Lung (tissue), 11 donors: ENCODE measurements at regions not wholly inside any gene's neighbourhood (a gene's known extent, or its start where the extent isn't known, plus 50 kb on each side); places are given as distances from the start of the nearest gene placed in this dataset.
"Not testable (repeated sequence)": the region's sequence is repeated elsewhere in the genome, so short reads cannot be mapped to it uniquely, and the experiment has no call there.

Source experiments
- ATAC-seq: fragments of 200-7000 bp; cut with Tn5 transposase; one replicate; pipeline ENCODE4 v1.9.1; 2020; ENCODE audit warnings: moderate number of reproducible peaks; ENCODE audit not compliant: insufficient read depth, low FRiP score
- DNase-seq, 3 donors: peaks; one replicate each; pipeline ENCODE4 v3.0.0-alpha.2; 2013 to 2017
- H3K27ac ChIP-seq, 2 donors: one replicate each; pipeline ENCODE4 v1.5.1; 2013; ENCODE audit warnings: mild to moderate bottlenecking in 2 of 2, moderate library complexity in 2 of 2, control low read depth in 1 of 2, inconsistent platforms in 1 of 2, low read depth in 1 of 2, low read length in 1 of 2
- H3K27me3 ChIP-seq, 3 donors: one replicate each; pipeline ENCODE4 v1.5.1; 2013; ENCODE audit warnings: low read length in 2 of 3; ENCODE audit not compliant: control insufficient read depth in 3 of 3, insufficient read depth in 3 of 3
- H3K36me3 ChIP-seq, 4 donors: one replicate each; pipeline ENCODE4 v1.5.1; 2013; ENCODE audit warnings: low read length in 4 of 4, mild to moderate bottlenecking in 1 of 4, moderate library complexity in 1 of 4; ENCODE audit not compliant: control insufficient read depth in 4 of 4, insufficient read depth in 4 of 4
- H3K4me1 ChIP-seq, 5 donors: one replicate each; pipeline ENCODE4 v1.5.1; 2013; ENCODE audit warnings: low read length in 5 of 5, mild to moderate bottlenecking in 2 of 5, moderate library complexity in 1 of 5; ENCODE audit not compliant: control insufficient read depth in 5 of 5, insufficient read depth in 5 of 5
- H3K4me3 ChIP-seq: one replicate; pipeline ENCODE4 v1.5.1; 2013; ENCODE audit warnings: mild to moderate bottlenecking, control low read depth, moderate library complexity
- H3K9ac ChIP-seq, 2 donors: one replicate each; pipeline ENCODE4 v1.5.1; 2013; ENCODE audit warnings: low read length in 2 of 2, control low read depth in 1 of 2; ENCODE audit not compliant: insufficient read depth in 1 of 2
- H3K9me3 ChIP-seq, 4 donors: one replicate each; pipeline ENCODE4 v1.5.1; 2013; ENCODE audit warnings: low read length in 3 of 4, mild to moderate bottlenecking in 1 of 4, moderate library complexity in 1 of 4; ENCODE audit not compliant: control insufficient read depth in 4 of 4, insufficient read depth in 3 of 4
- CTCF ChIP-seq: IDR thresholded peaks from 2 replicates; pipeline ENCODE4 v1.5.1; 2012; ENCODE audit warnings: mild to moderate bottlenecking; ENCODE audit errors: control extremely low read depth, extremely low read depth
- WGBS, 2 donors: extraction: QIAGEN DNeasy Blood & Tissue Kit; methylation state at CpG; one replicate each; pipeline ENCODE4 v1.1.7; 2013; 5-methylcytosine and 5-hydroxymethylcytosine counted together
- donor health status: control.
- donor health status: control.
- donor health status: Bipolar disorder and iron deficiency.
- donor health status: healthy.
- donor health status: DM: yes; HTN: yes; CAD: no.

GRCh38 chr5:120942596-120943350, 478.7 kb downstream of the PRR16 start:
- H3K4me3 ChIP-seq: no peak overlapping the region
- TF ChIP-seq CTCF: no peak
- H3K27me3 ChIP-seq: no peaks in the 10 kb centered on the region
- peaks cover 0 to 10% (median 0%) of the 10 kb centered on the region in 5 donors for H3K4me1 ChIP-seq
- DNase-seq: peak; percentile 25 to 86 (median 77)
- H3K36me3 ChIP-seq: no peaks in the 10 kb centered on the region
- no peaks in the 10 kb centered on the region for H3K9me3 ChIP-seq
- ATAC-seq: no peak
- 75 to 81% methylated on average over 8 of the region's 8 CpGs for WGBS, 2 donors
- H3K27ac ChIP-seq: no peak overlapping the region
- H3K9ac ChIP-seq: no peak overlapping the region

DNA sequence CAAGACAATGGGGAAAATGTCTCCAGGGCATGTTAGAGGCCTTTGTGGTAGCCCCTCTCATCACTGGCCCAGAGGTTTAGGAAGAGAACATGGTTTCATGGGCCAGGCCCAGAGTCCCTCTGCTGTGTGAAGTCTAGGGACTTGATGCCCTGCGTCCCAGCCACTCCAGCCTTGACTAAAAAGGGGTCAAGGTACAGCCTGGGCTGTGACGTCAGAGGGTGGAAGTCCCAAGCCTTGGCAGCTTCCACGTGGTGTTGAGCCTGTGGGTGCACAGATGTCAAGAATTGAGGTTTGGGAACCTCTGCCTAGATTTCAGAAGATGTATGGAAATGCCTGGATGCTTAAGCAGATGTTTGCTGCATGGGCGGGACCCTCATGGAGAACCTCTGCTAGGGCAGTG, 485.5 kb downstream of the PRR16 start:
- not testable (repeated sequence) for H3K9ac ChIP-seq, H3K36me3 ChIP-seq, H3K27ac ChIP-seq, ATAC-seq, H3K4me3 ChIP-seq, H3K9me3 ChIP-seq, H3K4me1 ChIP-seq, H3K27me3 ChIP-seq, DNase-seq
- WGBS, 2 donors: 82% methylated on average over 4 of the region's 4 CpGs

- ATAC-seq, H3K9me3 ChIP-seq, H3K9ac ChIP-seq, H3K4me3 ChIP-seq, H3K4me1 ChIP-seq, H3K27me3 ChIP-seq, H3K27ac ChIP-seq, DNase-seq, H3K36me3 ChIP-seq: not testable (repeated sequence)
- 66 to 68% methylated on average over 2 of the region's 2 CpGs for WGBS, 2 donors
Observed at GRCh38 chr5:120953445-120953844, 489.3 kb downstream of the PRR16 start.

- H3K9me3 ChIP-seq: peaks cover 0 to 10% (median 6%) of the 10 kb centered on the region in 4 donors
- no peak overlapping the region for H3K9ac ChIP-seq
- H3K4me1 ChIP-seq: no peaks in the 10 kb centered on the region
- no peak for TF ChIP-seq CTCF
- H3K27me3 ChIP-seq: no peaks in the 10 kb centered on the region
- no peaks in the 10 kb centered on the region for H3K36me3 ChIP-seq
- ATAC-seq: no peak
- H3K27ac ChIP-seq: no peak overlapping the region
- no peak for DNase-seq
- H3K4me3 ChIP-seq: no peak overlapping the region
Observed at GRCh38 chr5:120954255-120954654, 490.2 kb downstream of the PRR16 start.
